ENCODE measurements at regions not wholly inside any gene's neighbourhood (a gene's known extent, or its start where the extent isn't known, plus 50 kb on each side); places are given as distances from the start of the nearest gene placed in this dataset.

GRCh38 chr2:20539133-20539719 lies 92.4 kb downstream of the RHOB start (continued):
- TF ChIP-seq ZBTB40 (IDR thresholded peaks at IDR 0.05) (no peak), ZBTB40 (CRISPR knock-in tag; IDR thresholded peaks at IDR 0.05) (peak; percentile 21; the same call in 1 of the 2 replicates), CREB1 (IDR thresholded peaks at IDR 0.05) (peak; percentile 75), CREB1 (CRISPR knock-in tag; IDR thresholded peaks at IDR 0.05) (no peak; the same call in none of the 2 replicates), CHD2 (IDR thresholded peaks at IDR 0.05; ENCODE audit: low read depth, low read length) (no peak), ZNF546 (CRISPR knock-in tag; conservative IDR thresholded peaks at IDR 0.05) (0 out of 2 replicates have a peak, but pooled peaks have one; percentile 30), ZBTB3 (CRISPR knock-in tag; IDR thresholded peaks at IDR 0.05; ENCODE audit: borderline replicate concordance, low read depth) (no peak), PATZ1 (CRISPR knock-in tag; IDR thresholded peaks at IDR 0.05) (peak; percentile 4; the same call in 1 of the 2 replicates), FOXK2 (IDR thresholded peaks at IDR 0.05) (no peak), ZNF724P (CRISPR knock-in tag; IDR thresholded peaks at IDR 0.05; ENCODE audit: borderline replicate concordance) (0 out of 2 replicates have a peak, but pooled peaks have one; percentile 35), NR2F1 (CRISPR knock-in tag; IDR thresholded peaks at IDR 0.05) (0 out of 4 replicates have a peak, but pooled peaks of 1 of the 2 experiments have one; percentile 9), LRRFIP1 (CRISPR knock-in tag; conservative IDR thresholded peaks at IDR 0.05) (no peak), ZNF768 (CRISPR knock-in tag; IDR thresholded peaks at IDR 0.05) (no peak), ZNF710 (CRISPR knock-in tag; IDR thresholded peaks at IDR 0.05; ENCODE audit: borderline replicate concordance) (no peak)

All from HepG2 (cell line).